Stomach (tissue), 8 donors: ENCODE measurements at regions not wholly inside any gene's neighbourhood (a gene's known extent, or its start where the extent isn't known, plus 50 kb on each side); places are given as distances from the start of the nearest gene placed in this dataset.

Source experiments
- DNase-seq, 2 donors: peaks; one replicate each; pipeline versions ENCODE4 v3.0.0 to v3.0.0-alpha.2; 2013 to 2019
- H3K27ac ChIP-seq, 5 donors: fragments of 200-600 bp in 4 of 5; sonication (generic) in 4 of 5; one replicate each; pipeline ENCODE4 v1.5.1; 2013 to 2019; ENCODE audit warnings: mild to moderate bottlenecking in 1 of 5, moderate library complexity in 1 of 5
- H3K27me3 ChIP-seq, 3 donors: fragments of 200-600 bp; sonication (generic); one replicate each; pipeline ENCODE4 v1.5.1; 2017 to 2019; ENCODE audit warnings: mixed run types in 1 of 3
- H3K36me3 ChIP-seq, 4 donors: fragments of 200-600 bp; sonication (generic); 1 replicate in 3 of 4; 2 replicates in 1 of 4; pipeline ENCODE4 v1.5.1; 2016 to 2019
- H3K4me1 ChIP-seq, 4 donors: fragments of 200-600 bp; sonication (generic); one replicate each; pipeline ENCODE4 v1.5.1; 2016 to 2019
- H3K4me3 ChIP-seq, 4 donors: fragments of 200-600 bp; sonication (generic) in 3 of 4; one replicate each; pipeline ENCODE4 v1.5.1; 2016 to 2019; ENCODE audit warnings: mild to moderate bottlenecking in 1 of 4
- H3K9me3 ChIP-seq, 4 donors: fragments of 200-600 bp; sonication (generic); one replicate each; pipeline ENCODE4 v1.5.1; 2016 to 2019
- CTCF ChIP-seq, 7 experiments: fragments of 450-650 bp in 4 of 7; fragments of 200-600 bp in 3 of 7; sonication (generic) in 3 of 7; IDR thresholded peaks; one replicate each; pipeline ENCODE4 v1.5.1; 2016 to 2019; ENCODE audit warnings: antibody characterized with exemption in 7 of 7, control low read depth in 2 of 7, mild to moderate bottlenecking in 1 of 7
- EP300 ChIP-seq: sonication (generic); formaldehyde crosslinking; IDR thresholded peaks from one replicate; pipeline ENCODE4 v1.6.1; 2017; ENCODE audit warnings: antibody characterized with exemption
- POLR2A ChIP-seq, 4 donors: fragments of 450-650 bp; IDR thresholded peaks; one replicate each; pipeline ENCODE4 v1.6.1; 2016; ENCODE audit warnings: antibody characterized with exemption in 4 of 4, control low read depth in 2 of 4, mild to moderate bottlenecking in 1 of 4, moderate library complexity in 1 of 4
- POLR2AphosphoS5 ChIP-seq, 3 donors: sonication (generic); formaldehyde crosslinking; IDR thresholded peaks; one replicate each; pipeline ENCODE4 v1.6.1; 2016; ENCODE audit warnings: antibody characterized with exemption in 3 of 3
- WGBS, 5 donors: extraction: QIAGEN DNeasy Blood & Tissue Kit in 3 of 5; methylation state at CpG; one replicate each; pipeline versions ENCODE4 v1.1.5 to v1.1.7; 2013 to 2018; 5-methylcytosine and 5-hydroxymethylcytosine counted together
- intact Hi-C: fragments of 100-400 bp; cut with DNase I; formaldehyde crosslinking; loops from one replicate; pipeline ENCODE4 v1.15.1; 2023; ENCODE audit warnings: low total_unique reads
- donor health status: healthy with polysubstance abuse.
- donor health status: Bipolar disorder and iron deficiency.
- donor health status: healthy.

DNA sequence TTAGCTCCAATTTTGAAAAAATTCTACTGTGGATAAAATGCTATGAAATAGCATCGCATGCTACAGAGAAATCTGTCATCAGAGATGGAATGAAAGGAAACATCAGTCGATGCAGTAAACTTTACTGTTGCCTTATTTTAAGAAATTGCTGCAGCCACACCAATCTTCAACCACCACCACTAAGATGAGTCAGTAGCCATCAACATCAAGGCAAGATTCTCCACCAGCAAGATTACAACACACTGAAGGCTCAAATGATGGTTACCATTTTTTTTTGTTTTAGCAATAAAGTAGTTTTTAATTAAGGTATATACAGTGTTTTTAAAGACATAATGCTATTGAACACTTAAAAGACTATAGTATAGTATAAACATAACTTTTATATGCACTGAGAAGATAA is 95.6 kb upstream of the JUN start:
- H3K4me1 ChIP-seq: peaks cover 33 to 47% (median 37%) of the 10 kb centered on the region in 4 donors
- H3K27me3 ChIP-seq: no peaks in the 10 kb centered on the region
- no peak for DNase-seq
- TF ChIP-seq CTCF (IDR thresholded peaks at IDR 0.05): no peak
- no peak for TF ChIP-seq POLR2A (IDR thresholded peaks at IDR 0.05)
- no peak for TF ChIP-seq EP300
- no peak for TF ChIP-seq POLR2AphosphoS5 (IDR thresholded peaks at IDR 0.05)
- WGBS, 5 donors: 88 to 95% (median 94%) methylated on average over 2 of the region's 2 CpGs
- H3K4me3 ChIP-seq: no peak overlapping the region
- no peak overlapping the region for H3K27ac ChIP-seq
- H3K36me3 ChIP-seq: no peaks in the 10 kb centered on the region
- intact Hi-C loops: no loop called here
- H3K9me3 ChIP-seq: no peaks in the 10 kb centered on the region

DNA sequence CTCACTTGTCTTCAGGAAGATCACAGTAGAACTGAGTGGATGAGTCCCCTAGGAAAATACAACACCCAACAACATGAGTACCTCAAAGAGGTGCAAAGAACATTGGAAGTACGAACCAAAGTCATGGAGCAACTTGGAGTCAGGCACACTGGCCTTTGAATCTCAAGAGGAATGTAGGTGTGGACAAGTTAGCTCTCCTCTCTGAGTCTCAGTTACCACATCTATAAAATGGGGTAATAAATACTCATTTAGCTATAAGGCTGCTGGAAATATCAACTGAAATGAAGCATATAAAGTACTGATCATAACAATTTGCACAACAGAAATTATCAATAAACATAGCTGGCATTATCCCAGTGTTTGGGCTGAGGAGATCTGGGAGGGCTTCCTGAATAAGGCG is 96.7 kb upstream of the JUN start:
- intact Hi-C loops: no loop called here
- Histone ChIP-seq H3K27me3 (no peaks in the 10 kb centered on the region), H3K36me3 (no peaks in the 10 kb centered on the region), H3K4me1 (peaks cover 37 to 47% (median 39%) of the 10 kb centered on the region in 4 donors), H3K27ac (peak overlapping the region in 1 of 5 donors; percentile 39), H3K9me3 (no peaks in the 10 kb centered on the region), H3K4me3 (no peak overlapping the region)
- TF ChIP-seq EP300 (no peak), POLR2A (IDR thresholded peaks at IDR 0.05) (no peak), CTCF (IDR thresholded peaks at IDR 0.05) (no peak), POLR2AphosphoS5 (IDR thresholded peaks at IDR 0.05) (no peak)
- 95 to 98% (median 96%) methylated on average over 2 of the region's 2 CpGs for WGBS, 5 donors
- no peak for DNase-seq

- peaks cover 45 to 56% (median 49%) of the 10 kb centered on the region in 4 donors for H3K4me1 ChIP-seq
- intact Hi-C loops: no loop called here
- TF ChIP-seq POLR2A (IDR thresholded peaks at IDR 0.05) (no peak), POLR2AphosphoS5 (IDR thresholded peaks at IDR 0.05) (peak in 2 of 3 donors; percentile 69 to 84)
- H3K27me3 ChIP-seq: no peaks in the 10 kb centered on the region
- H3K27ac ChIP-seq: peak overlapping the region in 4 of 5 donors; percentile 9 to 88 (median 20)
- peak; percentile 69 to 84 for DNase-seq
- H3K36me3 ChIP-seq: no peaks in the 10 kb centered on the region
- H3K4me3 ChIP-seq: no peak overlapping the region
- WGBS, 5 donors: 48 to 73% (median 61%) methylated on average over 3 of the region's 3 CpGs
- H3K9me3 ChIP-seq: no peaks in the 10 kb centered on the region
Observed at GRCh38 chr1:58881471-58881994, 97.7 kb upstream of the JUN start.

GRCh38 chr1:58882322-58882948 is 98.6 kb upstream of the JUN start:
- no peak for DNase-seq
- intact Hi-C loops: no loop called here
- WGBS, 5 donors: 86 to 92% (median 87%) methylated on average over 12 of the region's 12 CpGs
- TF ChIP-seq CTCF (IDR thresholded peaks at IDR 0.05) (no peak), POLR2A (IDR thresholded peaks at IDR 0.05) (no peak), EP300 (no peak), POLR2AphosphoS5 (IDR thresholded peaks at IDR 0.05) (no peak)
- H3K36me3 ChIP-seq: no peaks in the 10 kb centered on the region
- peaks cover 54 to 65% (median 57%) of the 10 kb centered on the region in 4 donors for H3K4me1 ChIP-seq
- H3K27ac ChIP-seq: peak overlapping the region; percentile 30 to 92 (median 83)
- no peaks in the 10 kb centered on the region for H3K9me3 ChIP-seq
- no peak overlapping the region for H3K4me3 ChIP-seq
- H3K27me3 ChIP-seq: no peaks in the 10 kb centered on the region
